ENCODE measurements at regions not wholly inside any gene's neighbourhood (a gene's known extent, or its start where the extent isn't known, plus 50 kb on each side); places are given as distances from the start of the nearest gene placed in this dataset.

- DNase-seq (ENCODE audit: low spot score): no peak
- intact Hi-C loops (cut with DNase I): no loop called here
These were observed 718.0 kb downstream of the C12orf50 start for GRCh38 chr12:87311206-87311605.

- intact Hi-C loops (cut with DNase I): no loop called here
- no peak for DNase-seq (ENCODE audit: low spot score)
These were observed 719.1 kb downstream of the C12orf50 start for GRCh38 chr12:87310126-87310525.

GRCh38 chr12:87305481-87305880, 723.7 kb downstream of the C12orf50 start:
- intact Hi-C loops (cut with DNase I): no loop called here
- DNase-seq (ENCODE audit: low spot score): no peak

- no peak for DNase-seq (ENCODE audit: low spot score)
- intact Hi-C loops (cut with DNase I): no loop called here
These were observed 724.8 kb downstream of the C12orf50 start for GRCh38 chr12:87304406-87304805.

DNA sequence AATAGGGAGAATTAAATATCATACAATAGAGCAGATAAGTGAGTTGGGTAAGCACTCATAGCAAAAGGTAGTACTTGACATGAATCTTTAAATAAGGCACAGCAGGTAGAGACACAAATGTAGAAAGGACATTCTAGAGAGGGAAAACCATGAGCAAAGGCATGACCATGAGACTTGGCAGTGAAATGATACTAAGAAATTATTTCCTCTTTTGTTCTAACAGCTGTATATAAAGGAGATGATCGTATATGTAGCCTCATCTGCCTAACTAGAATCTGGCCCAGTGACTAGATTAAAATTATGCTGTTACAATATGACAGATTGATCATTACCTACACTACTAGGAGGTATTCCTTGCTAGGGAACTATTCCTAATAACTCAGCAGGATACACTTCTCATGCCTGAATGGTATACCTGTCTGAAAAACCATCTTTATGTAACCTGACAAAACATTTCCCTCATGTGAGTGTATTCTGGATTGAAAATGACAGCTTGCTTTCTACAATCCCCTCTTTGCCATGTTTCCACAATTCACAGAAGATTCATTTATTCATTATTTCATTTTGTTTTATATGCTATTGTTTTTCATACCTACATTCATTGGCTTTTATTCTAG, 725.7 kb downstream of the C12orf50 start:
- no peak for DNase-seq (ENCODE audit: low spot score)
- intact Hi-C loops (cut with DNase I): no loop called here

DNA sequence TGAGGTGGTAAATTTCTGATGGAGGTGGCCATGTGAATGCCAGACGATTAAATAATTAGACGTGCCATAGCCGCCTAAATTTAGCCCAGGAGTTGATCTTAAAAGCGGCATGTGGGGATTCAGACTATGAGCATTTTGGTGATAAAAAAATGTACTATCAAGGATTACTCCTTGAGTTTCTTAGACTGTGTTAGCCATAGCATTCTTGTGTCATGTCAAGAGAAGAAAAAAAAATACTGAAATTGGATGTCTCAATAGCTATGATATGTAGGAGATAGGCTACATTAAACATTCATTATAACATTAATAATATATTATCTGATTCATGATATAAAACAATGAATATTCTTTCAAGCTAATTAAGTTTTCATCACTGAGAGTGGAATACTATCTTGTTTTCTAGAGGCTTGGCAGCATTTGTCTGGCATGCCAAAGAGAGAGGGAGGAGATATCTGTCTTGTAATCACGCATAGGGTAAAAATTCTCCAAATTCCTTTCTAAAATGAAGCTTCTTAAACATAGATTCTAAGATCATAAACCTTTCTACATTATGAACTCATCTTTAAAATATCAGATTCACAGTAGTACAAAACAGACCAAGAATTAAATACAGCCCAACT, 727.0 kb downstream of the C12orf50 start:
- intact Hi-C loops (cut with DNase I): no loop called here
- DNase-seq (ENCODE audit: low spot score): no peak

GRCh38 chr12:87290505-87290904, 738.7 kb downstream of the C12orf50 start:
- no peak for DNase-seq (ENCODE audit: low spot score)
- intact Hi-C loops (cut with DNase I): no loop called here

DNA sequence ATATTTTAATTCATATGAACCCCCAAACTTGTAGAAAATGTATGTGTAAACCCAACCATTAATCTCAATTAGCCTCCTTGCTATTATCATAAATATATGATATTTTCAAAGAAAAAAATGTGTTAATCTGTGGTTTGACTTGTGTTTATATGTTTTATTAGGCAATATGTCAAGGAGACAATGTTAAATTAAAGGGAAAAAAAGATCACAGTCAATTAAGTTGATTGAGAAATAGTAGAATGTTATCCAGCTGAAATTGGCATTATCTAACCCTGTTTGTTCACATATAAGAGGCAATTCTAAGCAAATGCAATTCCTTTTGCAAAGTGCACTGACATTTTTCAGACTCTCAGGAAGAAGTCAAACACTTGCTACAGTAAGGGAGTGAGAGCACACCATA, 745.3 kb downstream of the C12orf50 start:
- intact Hi-C loops (cut with DNase I): no loop called here
- DNase-seq (ENCODE audit: low spot score): no peak

DNA sequence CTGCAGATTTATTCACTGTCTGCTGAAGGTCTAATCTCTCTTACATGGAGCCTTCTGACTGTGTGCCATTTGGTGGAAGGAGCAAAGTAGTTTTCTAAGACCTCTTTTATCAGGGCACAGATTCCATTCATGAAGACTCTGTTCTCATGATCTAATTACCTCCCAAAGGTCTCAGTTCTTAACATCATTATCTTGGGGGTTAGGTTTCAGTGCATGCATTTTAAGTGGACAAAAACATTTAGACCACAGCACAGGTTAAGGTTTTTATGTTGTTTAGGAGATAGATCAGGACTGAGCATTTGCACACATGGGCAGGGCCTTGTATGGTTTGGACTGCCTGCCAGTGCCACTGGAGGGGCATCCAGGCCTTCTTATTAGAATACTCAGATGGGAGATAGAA, 746.1 kb downstream of the C12orf50 start:
- intact Hi-C loops (cut with DNase I): no loop called here

GRCh38 chr12:87280893-87281292, 748.3 kb downstream of the C12orf50 start:
- DNase-seq (ENCODE audit: low spot score): no peak
- intact Hi-C loops (cut with DNase I): no loop called here

More for the DNA sequence above, 746.1 kb downstream of the C12orf50 start:
- no peak for DNase-seq (ENCODE audit: low spot score)

DNA sequence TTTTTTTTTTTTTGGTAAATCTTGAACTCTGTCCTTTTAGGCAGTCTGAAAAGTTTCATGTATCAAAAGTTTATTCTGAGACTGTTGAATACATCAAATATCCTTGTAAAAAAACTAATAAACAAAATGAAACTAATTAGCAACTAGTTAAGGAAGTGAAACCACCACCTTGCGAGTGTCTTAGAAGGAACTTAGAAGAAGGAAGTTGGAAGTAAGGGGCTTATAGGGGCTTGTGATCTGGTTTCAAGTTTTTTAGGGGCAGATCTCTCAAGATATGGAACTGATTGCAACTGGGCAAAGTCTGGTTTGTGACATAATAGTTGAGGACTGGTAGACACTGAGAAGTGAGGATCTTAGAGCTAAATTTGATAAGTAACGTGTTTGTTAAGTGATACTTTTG, 748.8 kb downstream of the C12orf50 start:
- DNase-seq (ENCODE audit: low spot score): no peak
- intact Hi-C loops (cut with DNase I): no loop called here

DNA sequence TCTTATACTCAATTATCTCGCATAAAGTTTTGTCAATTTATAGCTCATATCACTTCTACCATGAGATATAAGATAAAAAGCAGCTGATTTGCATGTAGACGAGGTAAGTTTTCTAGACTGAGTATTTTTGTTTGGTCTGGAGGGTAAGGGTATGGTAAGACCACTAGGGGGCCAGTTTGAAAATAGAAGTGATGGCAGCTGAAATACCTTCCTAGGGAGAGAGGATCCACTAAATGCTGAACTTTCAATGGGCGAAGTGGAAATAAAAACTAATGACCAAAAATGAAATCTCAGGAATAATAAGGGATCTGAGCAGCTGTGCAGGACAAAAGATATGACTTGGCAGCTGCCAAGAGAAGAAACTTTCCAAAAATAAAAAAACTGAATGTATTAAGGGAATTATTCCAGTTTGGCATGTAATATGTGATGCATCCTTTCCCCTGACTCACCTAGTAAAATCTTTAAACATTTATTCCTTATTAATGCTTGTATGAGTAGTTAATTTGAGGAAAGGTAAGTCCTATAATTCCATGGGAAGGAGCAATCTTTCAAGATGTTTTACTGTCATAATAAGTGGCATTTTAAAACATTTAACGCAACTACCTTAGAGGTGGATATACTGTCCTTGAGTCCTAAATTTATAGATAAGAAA, 754.5 kb downstream of the C12orf50 start:
- no peak for DNase-seq (ENCODE audit: low spot score)
- intact Hi-C loops (cut with DNase I): no loop called here

DNA sequence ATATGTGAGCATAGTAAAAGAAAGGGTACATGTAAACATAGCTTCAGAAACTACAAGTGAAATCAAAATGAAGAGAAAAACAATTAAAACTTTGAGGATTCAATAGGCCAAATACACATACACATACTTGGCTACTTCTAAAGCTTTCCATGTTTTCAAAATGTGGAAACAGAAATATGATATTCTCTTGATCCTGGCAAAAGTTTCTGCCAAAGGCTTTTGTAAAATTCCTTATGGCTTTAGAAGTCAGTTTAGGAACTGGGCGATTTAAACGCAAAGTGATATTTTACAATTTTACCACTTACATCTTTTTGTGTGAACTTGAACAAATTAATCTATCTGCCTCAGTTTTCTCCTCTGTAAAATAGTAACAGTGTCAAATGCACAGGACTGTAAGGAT, 756.4 kb downstream of the C12orf50 start:
- DNase-seq (ENCODE audit: low spot score): no peak
- intact Hi-C loops (cut with DNase I): no loop called here

DNA sequence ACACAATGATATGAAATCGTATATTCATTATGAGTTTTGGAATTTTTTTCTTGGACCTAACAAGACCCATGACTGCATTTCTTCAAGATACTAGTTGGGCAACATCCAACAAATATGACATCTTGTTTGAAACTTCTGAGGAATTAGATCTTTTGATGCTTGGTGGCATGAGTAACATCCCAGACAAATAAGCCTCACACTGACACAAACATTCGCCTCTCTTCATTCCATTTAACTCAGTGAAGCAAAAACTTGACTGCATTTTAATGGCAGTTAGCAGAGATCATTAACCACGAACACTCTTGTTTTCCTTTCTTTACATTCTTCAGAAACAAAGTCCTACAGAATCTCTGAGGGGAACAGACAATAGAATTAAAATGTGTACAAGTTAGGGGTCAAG, 758.3 kb downstream of the C12orf50 start:
- intact Hi-C loops (cut with DNase I): no loop called here
- DNase-seq (ENCODE audit: low spot score): no peak

- DNase-seq (ENCODE audit: low spot score): no peak
- intact Hi-C loops (cut with DNase I): no loop called here
These were observed 762.9 kb downstream of the C12orf50 start for GRCh38 chr12:87266305-87266704.

- no peak for DNase-seq (ENCODE audit: low spot score)
- intact Hi-C loops (cut with DNase I): no loop called here
These were observed 769.8 kb downstream of the C12orf50 start for GRCh38 chr12:87259391-87259790.

- intact Hi-C loops (cut with DNase I): no loop called here
- DNase-seq (ENCODE audit: low spot score): no peak
These were observed 774.7 kb downstream of the C12orf50 start for GRCh38 chr12:87254381-87255030.

GRCh38 chr12:87253157-87253556, 776.0 kb downstream of the C12orf50 start:
- no peak for DNase-seq (ENCODE audit: low spot score)
- intact Hi-C loops (cut with DNase I): no loop called here

DNA sequence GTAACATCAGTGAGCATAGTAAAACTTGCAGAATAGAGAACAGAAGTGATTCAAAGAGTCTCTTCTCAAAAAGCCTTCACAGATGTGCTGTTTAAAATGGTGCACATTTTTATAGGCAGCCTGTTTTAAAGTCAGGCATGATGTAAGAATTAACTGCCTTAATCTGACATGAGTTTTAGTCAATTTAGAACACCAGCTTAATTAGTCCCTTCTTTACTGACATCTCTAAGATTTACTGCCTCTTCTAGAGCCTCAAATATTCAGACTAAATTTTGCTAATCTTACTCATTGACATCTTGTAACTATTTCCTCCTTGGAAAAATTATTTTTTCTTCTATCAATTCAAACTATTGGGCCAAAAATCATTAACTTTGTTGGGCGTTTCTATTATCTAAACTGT, 782.5 kb downstream of the C12orf50 start:
- intact Hi-C loops (cut with DNase I): no loop called here
- no peak for DNase-seq (ENCODE audit: low spot score)

DNA sequence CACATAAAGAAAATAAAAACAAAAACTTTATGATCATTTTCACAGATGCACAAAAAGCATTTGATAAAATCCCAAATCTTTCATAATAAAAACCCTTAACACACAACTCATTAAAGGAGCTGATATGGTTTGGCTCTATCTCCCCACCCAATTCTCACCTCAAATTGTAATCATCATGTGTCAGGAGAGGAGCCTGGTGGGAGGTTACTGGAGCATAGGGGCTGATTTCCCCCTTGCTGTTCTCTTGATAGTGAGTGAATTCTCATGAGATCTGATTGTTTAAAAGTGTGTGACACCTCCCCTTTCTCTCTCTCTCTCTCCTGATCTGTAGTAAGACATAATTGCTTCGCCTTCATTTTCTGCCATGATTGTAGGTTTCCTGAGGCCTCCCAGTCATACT, 790.7 kb downstream of the C12orf50 start:
- intact Hi-C loops (cut with DNase I): no loop called here
- DNase-seq (ENCODE audit: low spot score): no peak

DNA sequence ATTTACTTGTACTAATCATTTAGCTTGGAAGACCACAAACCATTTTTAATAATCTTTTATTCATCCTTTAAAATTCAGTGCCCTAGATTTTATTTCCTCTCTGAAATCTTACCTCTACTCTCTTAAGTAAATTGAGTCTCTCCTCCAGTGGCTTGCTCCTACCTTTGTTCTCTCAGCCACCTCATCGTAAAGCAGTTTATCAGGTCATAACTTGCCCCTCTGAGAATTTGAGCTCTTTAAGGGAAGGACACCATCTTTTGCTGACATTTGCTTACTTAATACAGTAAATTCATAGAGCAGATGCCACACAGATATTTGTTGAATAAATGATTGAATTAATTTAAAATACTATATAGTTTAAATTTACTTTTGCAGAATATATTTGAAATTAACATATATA, 794.3 kb downstream of the C12orf50 start:
- no peak for DNase-seq (ENCODE audit: low spot score)
- intact Hi-C loops (cut with DNase I): no loop called here

Measured in posterior vena cava (tissue), 2 donors.